Activated gamma-delta T cell treated with anti-CD3 and anti-CD28 coated beads, Interleukin-2, amount 50 U/mL, for 16 hours (primary cell): ENCODE measurements at regions not wholly inside any gene's neighbourhood (a gene's known extent, or its start where the extent isn't known, plus 50 kb on each side); places are given as distances from the start of the nearest gene placed in this dataset.

ENCODE experiments used
- DNase-seq: peaks from one replicate; pipeline ENCODE4 v3.0.0-alpha.2; 2020; ENCODE audit warnings: low read depth

DNA sequence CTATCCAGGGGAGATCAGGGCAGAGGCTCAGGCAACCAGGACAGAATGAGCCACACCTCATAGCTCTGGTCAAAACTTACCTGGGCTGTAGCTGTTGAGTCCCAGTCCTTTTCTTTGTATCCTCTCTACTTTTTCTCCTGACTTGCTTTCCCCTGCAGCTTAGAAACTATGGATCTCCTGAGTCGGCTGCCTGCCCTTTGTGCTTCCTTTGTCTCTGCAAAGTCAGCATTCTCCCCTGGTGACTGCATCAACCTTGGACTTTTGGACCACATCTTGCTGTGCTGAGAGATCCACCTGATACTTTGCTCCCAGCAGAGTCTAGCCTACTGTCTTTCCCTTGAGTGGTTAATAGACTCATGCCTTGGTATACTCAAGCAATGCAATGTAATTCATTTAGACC lies 353.3 kb downstream of the SIPA1L2 start:
- no peak for DNase-seq

DNA sequence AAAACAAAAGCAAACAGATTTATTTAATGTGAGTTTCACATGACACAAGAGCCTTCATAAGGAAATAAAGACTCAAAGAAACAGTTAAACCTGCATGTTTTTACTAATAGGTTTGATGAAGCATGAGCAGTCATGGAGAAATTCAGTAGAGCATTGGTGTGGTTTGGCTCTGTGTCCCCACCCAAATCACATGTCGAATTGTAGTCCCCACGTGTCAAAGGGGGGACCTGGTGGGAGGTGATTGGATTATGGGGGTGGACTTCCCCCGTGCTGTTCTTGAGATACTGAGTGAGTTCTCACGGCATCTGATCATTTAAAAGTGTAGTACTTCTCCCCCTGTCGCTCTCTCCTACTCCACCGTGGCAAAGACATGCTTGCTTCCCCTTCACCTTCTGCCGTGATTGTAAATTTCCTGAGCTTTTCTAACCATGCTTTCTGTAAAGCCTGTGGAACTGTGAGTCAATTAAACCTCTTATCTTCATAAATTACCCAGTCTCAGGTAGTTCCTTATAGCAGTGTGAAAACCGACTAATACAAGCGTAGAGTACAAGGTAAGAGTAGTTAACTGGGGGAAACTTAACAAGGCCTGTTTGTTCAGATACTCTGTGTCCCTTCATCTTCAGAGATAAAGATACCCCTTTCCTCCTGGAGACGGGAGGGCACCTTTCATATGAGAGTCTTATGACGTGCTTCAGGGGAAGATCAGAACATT lies 354.8 kb downstream of the SIPA1L2 start:
- no peak for DNase-seq

DNA sequence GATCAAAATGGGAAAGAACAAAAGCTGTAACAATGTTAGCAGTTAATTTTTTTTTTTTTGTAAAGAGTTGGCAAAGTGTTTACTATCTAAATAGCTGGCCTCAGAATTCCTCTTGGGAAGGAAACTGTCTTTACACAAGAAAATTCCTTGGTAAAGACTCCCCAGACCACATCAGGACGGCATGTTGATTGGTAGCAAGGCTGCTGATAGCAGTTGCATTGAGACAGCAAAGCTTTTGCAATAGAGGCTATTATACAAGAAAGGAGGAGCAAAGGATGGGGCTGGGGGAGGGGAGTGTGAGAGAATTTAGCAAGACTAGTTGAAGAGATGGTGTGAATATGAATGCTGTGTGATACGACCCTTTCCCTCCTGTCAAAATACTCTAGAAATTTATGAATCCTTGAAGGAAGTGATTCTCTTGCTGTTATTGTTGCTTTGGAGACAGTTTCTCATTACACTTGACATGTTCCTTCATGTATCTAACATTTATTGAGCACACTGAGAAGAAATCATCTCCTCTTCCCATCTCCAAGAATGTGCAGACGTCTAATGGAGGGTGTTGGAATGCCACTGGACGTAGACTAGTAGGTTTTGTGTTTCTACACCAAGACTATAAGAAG lies 355.6 kb downstream of the SIPA1L2 start:
- DNase-seq: no peak

DNA sequence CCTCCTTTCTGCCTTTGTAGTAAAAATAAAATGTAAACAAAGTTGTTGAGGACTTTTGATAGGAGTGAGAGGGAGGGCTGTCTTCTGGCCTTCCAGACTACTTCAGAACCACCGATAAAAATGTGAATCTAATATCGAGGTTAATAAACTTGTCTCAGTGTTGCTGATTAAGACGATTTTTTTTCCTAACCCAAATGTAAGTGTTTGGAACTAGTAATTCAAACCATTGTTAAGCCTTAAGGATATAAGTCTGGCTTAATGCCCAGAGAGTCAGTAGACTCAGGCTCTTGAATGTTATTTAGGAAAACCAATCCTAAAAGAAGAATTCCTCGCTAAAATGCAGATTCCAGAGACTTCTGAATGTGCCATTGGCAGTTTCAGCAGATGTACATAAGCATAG lies 356.9 kb downstream of the SIPA1L2 start:
- no peak for DNase-seq

GRCh38 chr1:232271991-232272589 lies 357.8 kb downstream of the SIPA1L2 start:
- DNase-seq: no peak

DNA sequence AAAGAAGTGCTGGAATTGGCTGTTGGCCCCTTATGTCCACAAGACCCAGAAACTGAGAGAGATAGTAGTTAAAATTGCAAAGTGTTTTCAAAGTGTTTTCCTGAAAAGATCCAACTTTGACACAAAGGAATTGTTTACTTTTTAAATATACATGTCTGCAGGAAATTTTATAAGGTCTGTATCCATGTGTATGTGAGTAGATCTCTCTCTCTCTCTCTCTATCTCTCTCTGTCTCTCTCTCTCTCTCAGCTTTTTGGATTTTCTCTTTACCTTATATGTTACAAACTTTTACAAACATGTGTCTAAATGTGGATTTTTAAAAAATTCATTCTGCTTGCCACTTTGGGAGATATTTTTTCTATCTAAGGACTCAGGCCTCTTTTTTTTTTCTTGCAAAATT lies 358.6 kb downstream of the SIPA1L2 start:
- no peak for DNase-seq

- no peak for DNase-seq
Observed at GRCh38 chr1:232269988-232270387, 359.9 kb downstream of the SIPA1L2 start.

DNA sequence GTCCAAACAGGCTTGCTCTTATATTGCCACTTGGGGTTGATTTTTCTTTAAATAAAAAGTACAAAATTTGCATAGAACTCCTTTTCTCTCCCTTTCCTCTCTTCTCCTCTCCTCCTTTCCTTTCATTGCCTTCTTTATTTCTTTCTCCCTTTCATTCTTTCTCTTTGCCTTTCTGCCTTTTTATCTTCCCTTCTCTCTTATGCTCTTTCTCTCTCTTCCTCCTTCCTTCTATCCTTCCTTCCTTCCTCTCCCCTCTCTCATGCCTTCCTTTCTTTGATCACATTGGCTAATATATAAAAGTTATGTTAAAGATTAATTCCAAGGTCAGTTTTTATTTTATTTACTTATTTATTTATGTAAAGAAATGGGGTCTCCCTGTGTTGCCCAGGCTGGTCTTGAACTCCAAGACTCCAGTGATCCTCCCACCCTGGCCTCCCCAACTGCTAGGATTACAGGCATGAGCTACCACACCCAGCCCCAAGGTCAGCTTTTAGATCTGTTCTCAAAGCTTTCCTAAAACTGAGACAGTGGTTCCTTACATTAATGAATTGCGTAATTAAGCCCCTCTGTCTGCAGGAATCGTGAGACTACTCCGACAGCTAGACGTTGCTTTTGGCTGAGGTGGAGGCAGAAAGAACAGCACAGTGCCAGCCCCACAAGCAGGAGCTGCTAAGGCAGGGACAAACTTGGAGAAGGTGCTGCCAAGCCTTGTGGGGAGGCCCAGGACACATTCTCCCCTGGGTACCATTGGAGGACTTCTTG lies 361.9 kb downstream of the SIPA1L2 start:
- no peak for DNase-seq

DNA sequence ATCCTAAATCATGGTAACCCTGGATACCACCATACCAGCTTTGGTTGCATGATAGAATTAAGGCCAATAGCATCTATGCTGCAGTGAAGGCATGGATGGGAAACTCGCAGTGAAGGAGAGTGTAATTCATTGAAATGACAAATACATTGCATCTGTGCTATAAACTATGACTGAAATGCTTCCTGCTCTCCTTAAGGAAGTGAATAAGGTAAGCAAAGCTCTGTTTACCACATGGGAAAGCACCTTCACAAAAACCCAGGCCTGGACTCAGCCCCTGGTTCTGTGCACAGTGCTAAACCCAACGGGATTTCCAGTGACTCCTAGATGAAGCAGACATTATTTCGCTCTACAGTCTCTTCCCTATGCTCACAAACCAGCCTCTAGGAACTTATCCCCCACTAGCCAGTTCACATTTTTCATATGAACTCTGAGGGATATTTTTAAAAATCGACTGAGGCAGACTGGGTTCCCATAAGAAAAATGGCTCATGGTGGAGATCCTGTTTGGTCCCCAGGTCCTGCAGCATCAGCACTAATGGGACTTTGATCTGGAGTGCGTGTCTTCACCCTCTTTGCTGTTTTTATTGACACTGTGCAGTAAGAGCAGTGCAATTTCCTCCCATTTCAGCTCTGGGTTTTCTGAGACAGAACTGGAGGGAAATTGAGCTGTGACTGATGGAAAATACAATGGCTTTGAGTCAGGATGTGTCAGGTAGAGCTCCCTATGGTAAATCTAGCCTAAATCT lies 362.7 kb downstream of the SIPA1L2 start:
- no peak for DNase-seq

DNA sequence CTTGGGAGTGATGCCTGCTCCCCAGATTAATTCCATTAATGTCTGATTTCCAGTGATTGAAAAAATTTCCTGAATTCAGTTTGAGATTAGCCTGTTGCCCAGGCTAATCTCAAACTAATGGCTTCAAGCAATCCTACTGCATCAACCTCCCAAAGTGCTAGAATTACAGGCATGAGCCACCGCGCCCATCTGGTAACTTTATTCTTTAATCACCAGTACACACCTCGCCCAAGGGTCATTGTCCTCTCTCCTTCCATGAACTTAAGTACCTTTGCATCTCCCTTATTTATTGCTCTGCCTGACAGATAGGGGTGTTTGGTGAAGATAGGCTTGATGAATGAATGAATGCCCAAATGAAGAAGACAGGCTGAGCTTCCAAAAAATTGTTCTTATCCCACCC lies 366.5 kb downstream of the SIPA1L2 start:
- no peak for DNase-seq

- DNase-seq: no peak
Observed at GRCh38 chr1:232262991-232263390, 366.9 kb downstream of the SIPA1L2 start.

DNA sequence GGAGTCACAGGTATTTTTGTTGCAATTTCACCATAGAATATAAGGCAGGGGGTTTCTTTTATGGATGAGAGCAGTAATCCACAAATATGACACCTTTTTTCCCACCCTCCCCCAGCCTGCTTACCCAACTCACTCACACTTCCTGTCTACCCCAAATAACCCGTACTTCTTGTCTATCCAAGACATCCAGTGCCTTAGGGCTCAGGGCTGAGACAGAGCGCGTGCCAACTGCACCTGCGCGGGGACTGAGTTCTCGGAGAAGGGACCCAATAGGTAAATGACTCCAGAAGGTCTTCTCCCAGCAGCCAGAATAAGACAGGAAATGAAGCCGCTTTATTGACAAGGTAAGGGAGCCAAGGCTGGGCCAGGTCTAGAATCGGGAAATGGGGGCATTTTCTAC lies 369.1 kb downstream of the SIPA1L2 start:
- no peak for DNase-seq

DNA sequence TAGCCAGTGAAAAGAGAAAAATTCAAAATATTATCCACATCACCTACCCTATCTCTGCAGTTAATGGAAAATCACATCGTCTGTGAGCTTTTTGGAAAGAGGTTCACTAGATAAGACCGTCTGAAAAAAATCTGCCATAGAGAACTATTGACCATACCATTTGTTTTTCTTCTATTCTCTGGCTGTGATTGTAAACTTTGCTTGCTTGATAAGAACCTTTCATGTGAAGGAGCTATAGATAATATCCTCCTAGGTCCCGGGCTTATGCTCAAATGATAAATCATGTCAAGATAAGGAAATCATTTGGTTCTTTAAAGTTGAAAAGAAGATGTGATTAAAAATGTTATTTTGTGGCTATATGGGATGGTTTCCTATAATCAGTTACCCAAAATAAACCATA lies 369.9 kb downstream of the SIPA1L2 start:
- no peak for DNase-seq

DNA sequence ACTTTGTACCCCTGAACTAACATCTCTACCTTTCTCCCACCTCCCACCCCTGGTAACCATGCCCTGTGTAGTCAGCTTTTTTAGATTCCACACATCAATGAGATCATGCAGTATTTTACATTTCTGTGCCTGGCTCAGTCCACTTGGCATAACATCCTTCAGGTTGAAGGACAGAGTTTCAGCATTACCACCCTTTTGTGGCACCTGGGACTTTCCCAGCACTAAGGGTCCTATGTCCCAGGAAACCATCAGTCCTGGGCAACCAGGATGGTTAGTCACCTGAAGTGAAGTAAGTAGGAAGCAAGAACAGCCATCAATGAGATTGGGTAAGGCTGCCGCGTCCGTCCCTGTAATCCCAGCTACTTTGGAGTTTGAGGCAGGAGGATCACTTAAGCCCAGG lies 370.6 kb downstream of the SIPA1L2 start:
- no peak for DNase-seq

GRCh38 chr1:232252546-232253118 lies 377.3 kb downstream of the SIPA1L2 start:
- no peak for DNase-seq

- DNase-seq: no peak
Observed at GRCh38 chr1:232250838-232251237, 379.1 kb downstream of the SIPA1L2 start.

- no peak for DNase-seq
Observed at GRCh38 chr1:232249861-232250777, 379.8 kb downstream of the SIPA1L2 start.

DNA sequence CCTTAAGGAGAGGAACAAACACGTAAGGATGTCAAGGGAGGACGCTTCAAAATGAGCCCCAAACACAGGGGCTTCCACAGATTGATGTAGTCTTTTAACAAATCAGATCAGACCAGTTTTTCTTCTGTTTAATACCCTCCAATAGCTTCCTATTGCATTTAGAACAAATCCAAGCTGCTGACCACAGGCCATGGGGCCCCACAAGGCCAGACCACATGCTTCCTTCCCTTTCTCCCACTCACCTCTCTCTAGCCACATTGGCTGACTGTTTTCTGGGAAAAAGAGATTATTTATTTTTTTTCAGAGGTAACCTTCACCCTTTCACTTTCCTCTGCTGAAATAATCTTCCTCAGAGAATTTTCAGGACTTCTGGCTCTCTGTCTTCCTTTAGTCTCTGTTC lies 380.6 kb downstream of the SIPA1L2 start:
- no peak for DNase-seq

DNA sequence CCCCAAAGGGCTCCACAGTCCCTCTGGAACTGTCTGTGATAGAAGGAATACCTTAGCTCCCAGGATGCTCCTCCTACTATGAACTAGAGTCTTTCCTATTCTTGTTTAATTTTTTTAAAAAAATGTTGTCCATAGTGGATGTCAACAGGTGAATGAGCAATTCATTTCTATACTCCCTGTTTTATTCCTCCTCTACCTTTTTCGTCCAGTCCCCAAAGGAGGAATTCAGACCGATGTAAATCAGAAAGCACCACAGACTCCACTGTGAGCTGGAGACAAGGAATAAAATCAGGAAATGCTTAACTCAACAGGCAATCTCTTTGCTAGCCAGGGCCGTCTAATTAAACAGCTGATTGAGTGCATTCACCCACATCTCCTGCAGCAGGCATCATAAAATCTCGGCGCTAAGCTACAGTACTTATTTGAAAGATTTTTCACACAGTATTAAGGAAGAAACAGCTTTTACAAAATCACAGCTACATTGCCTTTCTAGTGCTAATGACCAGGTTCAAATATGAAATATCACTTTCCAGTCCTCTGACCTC lies 381.6 kb downstream of the SIPA1L2 start:
- DNase-seq: no peak

- DNase-seq: no peak
Observed at GRCh38 chr1:232247669-232248068, 382.3 kb downstream of the SIPA1L2 start.
